ENCODE measurements at regions not wholly inside any gene's neighbourhood (a gene's known extent, or its start where the extent isn't known, plus 50 kb on each side); places are given as distances from the start of the nearest gene placed in this dataset.

- TF ChIP-seq ZNF232 (CRISPR knock-in tag; IDR thresholded peaks at IDR 0.05) (no peak), ZNF671 (CRISPR knock-in tag; IDR thresholded peaks at IDR 0.05) (no peak), IRF1 (CRISPR knock-in tag; IDR thresholded peaks at IDR 0.05) (no peak), TEAD1 (CRISPR knock-in tag; IDR thresholded peaks at IDR 0.05) (no peak), ESRRA (CRISPR knock-in tag; IDR thresholded peaks at IDR 0.05; ENCODE audit: borderline replicate concordance) (no peak), PREB (CRISPR knock-in tag; IDR thresholded peaks at IDR 0.05; ENCODE audit: borderline replicate concordance) (no peak), CREM (CRISPR knock-in tag; IDR thresholded peaks at IDR 0.05) (no peak), MLX (CRISPR knock-in tag; IDR thresholded peaks at IDR 0.05) (no peak)
Measured at GRCh38 chr17:70956726-70957125, 787.4 kb downstream of the KCNJ2 start (continued).

- DNase-seq (ENCODE audit: low spot score) (no peak), ATAC-seq (no peak)
- no peaks in the 10 kb centered on the region for H3K4me1 Mint-ChIP-seq
- H3K36me3 Mint-ChIP-seq, result 0 out of 2 replicates have a peak, but pooled peaks cover 7% of the 10 kb centered on the region
- TF ChIP-seq FOXP1 (CRISPR knock-in tag; IDR thresholded peaks at IDR 0.05; ENCODE audit: borderline replicate concordance), result no peak
- no peak for TF ChIP-seq ZSCAN18 (CRISPR knock-in tag; IDR thresholded peaks at IDR 0.05)
- TF ChIP-seq ERG (CRISPR knock-in tag; IDR thresholded peaks at IDR 0.05), result no peak
- no peak for TF ChIP-seq CDX4 (CRISPR knock-in tag; IDR thresholded peaks at IDR 0.05; ENCODE audit: borderline replicate concordance)
- no peak for TF ChIP-seq ATF2 (CRISPR knock-in tag; IDR thresholded peaks at IDR 0.05; ENCODE audit: borderline replicate concordance, low read depth)
- TF ChIP-seq E2F1 (CRISPR knock-in tag; IDR thresholded peaks at IDR 0.05), result no peak
- no peak for TF ChIP-seq CREB1 (CRISPR knock-in tag; IDR thresholded peaks at IDR 0.05)
- TF ChIP-seq FOXK1 (CRISPR knock-in tag; IDR thresholded peaks at IDR 0.05), result no peak
- no peak for TF ChIP-seq USF1 (CRISPR knock-in tag; IDR thresholded peaks at IDR 0.05)
- no peak for TF ChIP-seq TP53 (CRISPR knock-in tag; IDR thresholded peaks at IDR 0.05)
- no peak for TF ChIP-seq NFATC4 (CRISPR knock-in tag; IDR thresholded peaks at IDR 0.05)
- no peak for TF ChIP-seq IRF2 (CRISPR knock-in tag; IDR thresholded peaks at IDR 0.05; ENCODE audit: borderline replicate concordance, low read depth)
- TF ChIP-seq ATF1 (CRISPR knock-in tag; IDR thresholded peaks at IDR 0.05), result no peak
- no peak for TF ChIP-seq OVOL2 (CRISPR knock-in tag; IDR thresholded peaks at IDR 0.05; ENCODE audit: borderline replicate concordance)
- TF ChIP-seq HMGA2 (CRISPR knock-in tag; IDR thresholded peaks at IDR 0.05), result no peak
- CTCF ChIA-PET, result no interaction called here
- H3K4me3 Mint-ChIP-seq, result no peak overlapping the region
- no peak overlapping the region for H3K27ac Mint-ChIP-seq
- POLR2A ChIA-PET, result no interaction called here
- H3K27me3 Mint-ChIP-seq (ENCODE audit: low read depth), result no peaks in the 10 kb centered on the region
- peaks cover 11% of the 10 kb centered on the region for H3K9me3 Mint-ChIP-seq
Measured at GRCh38 chr17:70961341-70961740, 792.0 kb downstream of the KCNJ2 start.
